IMR-90 (cell line): ENCODE measurements at regions not wholly inside any gene's neighbourhood (a gene's known extent, or its start where the extent isn't known, plus 50 kb on each side); places are given as distances from the start of the nearest gene placed in this dataset.

Experiments
- ATAC-seq: fragments of 200-7000 bp; cut with Tn5 transposase; 2 replicates; pipeline ENCODE4 v1.9.1; 2020; ENCODE audit warnings: low read depth, mild to moderate bottlenecking, moderate library complexity
- BruUV-seq: library from RNA; stranded (reverse); fragments of 400-500 nt; replicated peaks from 2 replicates; lab custom pipeline; 2021; lab: Mats Ljungman, UMichigan
- CTCF ChIA-PET: fragments of 300-600 bp; formaldehyde crosslinking; extraction: SDS; loops from one replicate; lab custom pipeline; 2021; ENCODE audit warnings: antibody characterized with exemption; lab: Yijun Ruan, JAX
- POLR2A ChIA-PET: fragments of 300-600 bp; sonication (Branson Sonifier 250); formaldehyde crosslinking; loops from one replicate; lab custom pipeline; 2022; ENCODE audit warnings: antibody characterized with exemption; ENCODE audit not compliant: unreplicated experiment; lab: Charles Lee
- DNase-seq: peaks from one replicate; pipeline ENCODE4 v3.0.0; 2013
- H2AFZ ChIP-seq: replicated peaks from 2 replicates; pipeline ENCODE3; 2013; ENCODE audit warnings: low read length, mild to moderate bottlenecking; ENCODE audit not compliant: poor library complexity
- H2AK5ac ChIP-seq: 2 replicates; pipeline ENCODE4 v1.6.1; 2013; ENCODE audit warnings: low read depth, low read length, inconsistent platforms
- H2AK9ac ChIP-seq: replicated peaks from 2 replicates; pipeline ENCODE3; 2013; ENCODE audit warnings: mild to moderate bottlenecking, low read depth, low read length, moderate library complexity; ENCODE audit not compliant: poor library complexity
- H2BK120ac ChIP-seq: 2 replicates; pipeline ENCODE4 v1.6.1; 2013; ENCODE audit warnings: low read depth, low read length, inconsistent platforms
- H2BK15ac ChIP-seq: 3 replicates; pipeline ENCODE4 v1.6.1; 2013; ENCODE audit warnings: low read depth, low read length, inconsistent platforms
- H2BK20ac ChIP-seq: 2 replicates; pipeline ENCODE4 v1.6.1; 2013; ENCODE audit warnings: low read depth, mild to moderate bottlenecking, inconsistent platforms, low read length, moderate library complexity
- H2BK5ac ChIP-seq: 2 replicates; pipeline ENCODE4 v1.6.1; 2013; ENCODE audit warnings: mild to moderate bottlenecking, low read depth, low read length, inconsistent platforms; ENCODE audit not compliant: poor library complexity, severe bottlenecking
- H3K14ac ChIP-seq: replicated peaks from 2 replicates; pipeline ENCODE4 v1.6.1; 2013; ENCODE audit warnings: low read depth, low read length, inconsistent platforms
- H3K18ac ChIP-seq: 2 replicates; pipeline ENCODE4 v1.6.1; 2013; ENCODE audit warnings: low read depth, low read length, control low read depth
- H3K23ac ChIP-seq: 2 replicates; pipeline ENCODE4 v1.6.1; 2013; ENCODE audit warnings: low read depth, low read length, inconsistent platforms
- H3K27ac ChIP-seq: 2 replicates; pipeline ENCODE4 v1.5.1; 2013; ENCODE audit warnings: mild to moderate bottlenecking, control low read depth, low read length; ENCODE audit not compliant: insufficient read depth
- H3K27me3 ChIP-seq: 2 replicates; pipeline ENCODE4 v1.6.1; 2013; ENCODE audit warnings: low read length; ENCODE audit not compliant: control insufficient read depth, insufficient read depth
- H3K36me3 ChIP-seq: 2 replicates; pipeline ENCODE4 v1.6.1; 2013; ENCODE audit warnings: low read length, mixed read lengths; ENCODE audit not compliant: control insufficient read depth, insufficient read depth
- H3K4ac ChIP-seq: 2 replicates; pipeline ENCODE4 v1.6.1; 2013; ENCODE audit warnings: low read depth, low read length, inconsistent platforms
- H3K4me1 ChIP-seq: 2 replicates; pipeline ENCODE4 v1.6.1; 2013; ENCODE audit warnings: low read length, mixed read lengths; ENCODE audit not compliant: control insufficient read depth, insufficient read depth
- H3K4me2 ChIP-seq: 2 replicates; pipeline ENCODE4 v1.6.1; 2013; ENCODE audit warnings: low read depth, mild to moderate bottlenecking, control low read depth, low read length, moderate library complexity
- H3K4me3 ChIP-seq: 2 replicates; pipeline ENCODE4 v1.5.1; 2013; ENCODE audit warnings: low read depth, mild to moderate bottlenecking, control low read depth, low read length, moderate library complexity; ENCODE audit not compliant: insufficient read depth
- H3K56ac ChIP-seq: 2 replicates; pipeline ENCODE4 v1.6.1; 2013; ENCODE audit warnings: low read length, inconsistent platforms; ENCODE audit not compliant: insufficient read depth; ENCODE audit errors: extremely low read depth
- H3K79me1 ChIP-seq, 2 experiments: 2 replicates each; pipeline ENCODE4 v1.6.1; 2013; ENCODE audit warnings: low read length in 2 of 2, inconsistent platforms in 1 of 2, low read depth in 1 of 2
- H3K9ac ChIP-seq: 2 replicates; pipeline ENCODE4 v1.6.1; 2013; ENCODE audit warnings: low read depth, low read length, control low read depth
- H3K9me1 ChIP-seq: 2 replicates; pipeline ENCODE4 v1.6.1; 2013; ENCODE audit warnings: low read length, inconsistent platforms; ENCODE audit not compliant: insufficient read depth
- H3K9me3 ChIP-seq: 2 replicates; pipeline ENCODE4 v1.6.1; 2013; ENCODE audit warnings: low read length; ENCODE audit not compliant: control insufficient read depth, insufficient read depth
- H4K20me1 ChIP-seq: 2 replicates; pipeline ENCODE4 v1.6.1; 2013; ENCODE audit warnings: low read length, inconsistent platforms; ENCODE audit not compliant: insufficient read depth
- H4K5ac ChIP-seq: 2 replicates; pipeline ENCODE4 v1.6.1; 2013; ENCODE audit warnings: mild to moderate bottlenecking, low read depth, low read length, control low read depth
- H4K8ac ChIP-seq, 2 experiments: 2 replicates each; pipeline ENCODE4 v1.6.1; 2013; ENCODE audit warnings: low read depth in 2 of 2, low read length in 2 of 2, control low read depth in 1 of 2, inconsistent platforms in 1 of 2
- H4K91ac ChIP-seq: 2 replicates; pipeline ENCODE4 v1.6.1; 2013; ENCODE audit warnings: low read depth, low read length, inconsistent platforms; ENCODE audit not compliant: insufficient read depth
- MAFK ChIP-seq: IDR thresholded peaks from 2 replicates; pipeline ENCODE4 v1.6.1; 2012; ENCODE audit warnings: low read depth, low read length, improper control_type of control experiment
- MXI1 ChIP-seq: IDR thresholded peaks from 2 replicates; pipeline ENCODE4 v1.6.1; 2012; ENCODE audit warnings: low read depth, mild to moderate bottlenecking, low read length, moderate library complexity, borderline replicate concordance
- WGBS, 2 experiments: methylation state at CpG; one replicate each; pipeline versions ENCODE4 v1.1.5 to v1.1.7; 2013; ENCODE audit warnings: missing lambda C conversion rate in 2 of 2; ENCODE audit not compliant: insufficient read length in 1 of 2; ENCODE audit errors: extremely low coverage in 2 of 2; 5-methylcytosine and 5-hydroxymethylcytosine counted together
- dilution Hi-C: fragments of 300-500 bp; cut with HindIII; formaldehyde crosslinking; loops from one replicate; pipeline ENCODE4 v1.14.3; 2018; ENCODE audit warnings: low sequenced_read_pairs; ENCODE audit not compliant: unreplicated experiment
- in situ Hi-C: fragments of 300-500 bp; cut with MboI; formaldehyde crosslinking; loops from 3 replicates; pipeline ENCODE4 v1.14.3; 2019; ENCODE audit warnings: low sequenced_read_pairs, inconsistent platforms, mixed read lengths
- intact Hi-C: fragments of 100-400 bp; cut with micrococcal nuclease; formaldehyde crosslinking; loops from 2 replicates; pipeline ENCODE4 v1.10.0; 2022

DNA sequence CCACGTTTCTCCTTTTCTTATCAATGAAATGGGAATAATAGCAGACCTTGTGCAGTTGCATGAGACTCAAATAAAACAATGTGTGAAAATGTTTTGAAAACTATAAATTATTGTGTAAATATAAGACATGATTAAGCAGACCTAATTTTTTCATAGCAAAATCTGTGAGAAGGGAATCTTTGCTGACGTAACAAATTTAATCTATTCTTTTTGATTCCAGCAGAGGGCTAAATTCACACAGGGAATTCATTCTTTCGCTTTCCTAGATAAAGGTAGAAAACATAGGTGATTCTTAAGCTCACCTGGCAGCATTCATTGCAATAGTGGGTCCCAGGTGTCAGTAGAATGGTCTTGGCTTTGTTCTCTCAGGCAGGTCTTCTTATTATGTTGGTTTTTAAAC lies 450.0 kb upstream of the GCFC2 start:
- Histone ChIP-seq H3K9ac (no peak overlapping the region), H3K4ac (no peak overlapping the region), H3K4me2 (no peak overlapping the region), H3K4me3 (no peak overlapping the region), H4K8ac (no peak overlapping the region), H3K56ac (no peak overlapping the region), H3K27me3 (no peaks in the 10 kb centered on the region), H3K9me1 (no peaks in the 10 kb centered on the region), H2BK20ac (no peak overlapping the region), H2BK120ac (no peak overlapping the region), H3K27ac (no peak overlapping the region), H2AK9ac (no peak overlapping the region), H3K18ac (no peak overlapping the region), H3K14ac (no peak overlapping the region), H3K36me3 (no peaks in the 10 kb centered on the region), H2AFZ (no peak overlapping the region), H4K91ac (no peak overlapping the region), H3K9me3 (no peaks in the 10 kb centered on the region), H2BK15ac (no peak overlapping the region), H3K79me1 (no peaks in the 10 kb centered on the region), H2BK5ac (no peak overlapping the region), H4K20me1 (no peaks in the 10 kb centered on the region), H4K5ac (no peak overlapping the region), H3K23ac (no peak overlapping the region), H3K4me1 (no peaks in the 10 kb centered on the region), H2AK5ac (no peak overlapping the region)
- TF ChIP-seq MAFK (peak; percentile 62; the same call in 1 of the 2 replicates), MXI1 (no peak)
- dilution Hi-C loops, result no loop called here
- DNase-seq (no peak), ATAC-seq (no peak)
- no TSS peak for BruUV-seq
- CTCF ChIA-PET, result no interaction called here
- POLR2A ChIA-PET, result no interaction called here
- WGBS, 2 experiments, result no CpG with 5 or more reads among the region's 3 CpGs
- in situ Hi-C loops, result no loop called here
- intact Hi-C loops, result no loop called here
